ENCODE measurements at regions not wholly inside any gene's neighbourhood (a gene's known extent, or its start where the extent isn't known, plus 50 kb on each side); places are given as distances from the start of the nearest gene placed in this dataset.
A peak's percentile ranks its signal among the peaks of the same experiment; 100 is the strongest.
"Not testable (repeated sequence)": the region's sequence is repeated elsewhere in the genome, so short reads cannot be mapped to it uniquely, and the experiment has no call there.

- intact Hi-C loops (cut with DNase I), result no loop called here
- DNase-seq (no peak), ATAC-seq (no peak)
Measured at GRCh38 chr2:175630280-175631244, 371.5 kb downstream of the LNPK start.

DNA sequence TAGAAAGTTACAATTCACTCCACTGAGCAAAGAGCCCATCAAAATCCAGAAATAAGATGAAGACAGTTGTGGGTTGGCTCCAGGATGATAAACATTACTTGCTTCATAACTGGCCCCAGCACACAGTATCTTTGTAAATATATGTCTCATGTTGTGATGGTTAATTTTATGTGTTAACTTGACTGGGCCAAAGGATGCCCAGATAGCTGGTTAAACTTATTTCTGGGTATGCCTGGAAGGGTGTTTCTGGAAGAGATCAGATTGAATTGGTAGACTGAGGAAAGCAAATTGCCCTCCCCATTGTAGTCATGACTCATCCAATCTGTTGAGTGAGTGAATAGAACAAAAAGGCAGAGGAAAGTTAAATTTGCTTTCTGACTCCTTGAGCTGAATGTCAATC lies 373.8 kb downstream of the LNPK start:
- intact Hi-C loops (cut with DNase I), result no loop called here
- no peak for DNase-seq
- no peak for ATAC-seq

DNA sequence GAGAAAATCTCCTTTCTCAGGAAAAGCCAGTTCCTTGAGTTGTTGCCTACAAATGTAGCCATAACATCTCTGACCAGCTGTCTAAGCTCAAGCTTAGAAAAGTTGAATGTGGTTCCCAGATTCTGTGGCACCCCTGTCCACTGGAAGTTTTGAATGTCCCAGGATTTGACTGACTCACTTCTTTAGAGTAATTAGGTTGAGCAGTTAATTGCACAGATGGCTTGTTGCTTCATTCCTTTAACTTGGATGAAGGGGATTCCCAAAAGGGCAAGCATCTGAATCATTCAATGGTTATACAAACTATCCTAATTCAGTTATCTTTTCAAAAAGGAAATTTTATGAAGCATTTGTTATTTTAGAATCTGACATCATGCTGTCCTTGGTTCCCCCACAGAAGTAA lies 374.7 kb downstream of the LNPK start:
- ATAC-seq (peak in 1 of 2 donors; percentile 57), DNase-seq (no peak)
- intact Hi-C loops (cut with DNase I), result no loop called here

GRCh38 chr2:175626796-175627195 lies 375.3 kb downstream of the LNPK start:
- ATAC-seq, result no peak
- intact Hi-C loops (cut with DNase I), result no loop called here
- DNase-seq, result no peak

DNA sequence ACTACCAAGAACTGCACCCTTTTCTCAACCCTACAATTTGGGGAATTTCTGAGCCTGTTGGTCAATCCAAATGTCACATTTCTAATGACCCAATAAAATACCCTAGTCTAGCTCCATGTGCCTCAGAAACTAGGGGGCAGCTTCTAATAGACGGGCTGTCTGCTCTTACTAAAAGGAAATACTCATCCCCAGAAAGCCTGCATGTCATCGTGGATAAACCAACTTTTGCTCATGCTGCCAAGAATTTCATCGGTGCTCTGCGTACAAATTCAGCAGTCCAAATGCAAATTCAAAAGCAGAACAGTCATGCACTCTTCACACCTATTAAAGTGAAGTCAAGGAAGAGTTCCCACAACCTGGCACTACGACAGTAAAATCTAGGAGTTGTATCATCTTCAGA lies 377.3 kb downstream of the LNPK start:
- DNase-seq (no peak), ATAC-seq (no peak)
- intact Hi-C loops (cut with DNase I), result no loop called here

- intact Hi-C loops (cut with DNase I), result no loop called here
- ATAC-seq, result no peak
- DNase-seq, result no peak
Measured at GRCh38 chr2:175624211-175624761, 377.8 kb downstream of the LNPK start.

GRCh38 chr2:175621821-175622220 lies 380.2 kb downstream of the LNPK start:
- intact Hi-C loops (cut with DNase I), result no loop called here
- no peak for ATAC-seq
- no peak for DNase-seq

- intact Hi-C loops (cut with DNase I), result no loop called here
- ATAC-seq (no peak), DNase-seq (no peak)
Measured at GRCh38 chr2:175620106-175620505, 382.0 kb downstream of the LNPK start.

- ATAC-seq (no peak), DNase-seq (no peak)
- intact Hi-C loops (cut with DNase I), result no loop called here
Measured at GRCh38 chr2:175619179-175620045, 382.7 kb downstream of the LNPK start.

- intact Hi-C loops (cut with DNase I), result no loop called here
- ATAC-seq (no peak), DNase-seq (no peak)
Measured at GRCh38 chr2:175612280-175612679, 389.8 kb downstream of the LNPK start.

- intact Hi-C loops (cut with DNase I), result no loop called here
- DNase-seq (no peak), ATAC-seq (no peak)
Measured at GRCh38 chr2:175606010-175606841, 395.8 kb downstream of the LNPK start.

DNA sequence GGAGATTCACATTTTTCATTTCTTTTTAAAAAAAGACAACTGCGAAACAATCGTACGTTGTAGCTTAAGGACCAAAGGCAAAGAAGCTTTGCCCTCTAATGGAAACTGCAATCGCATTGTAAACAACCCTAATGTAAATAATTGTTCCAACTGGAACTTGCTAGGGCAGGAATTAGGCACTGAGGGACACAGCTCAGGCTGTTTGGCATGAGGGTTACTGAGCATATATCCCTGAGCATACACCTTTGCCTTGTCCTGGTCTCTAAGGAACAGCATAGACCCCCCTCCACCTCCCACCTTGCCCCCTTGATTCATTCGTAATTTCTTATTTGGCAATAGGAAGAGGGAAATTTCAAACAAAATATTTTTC lies 396.4 kb downstream of the LNPK start:
- ATAC-seq, result no peak

DNA sequence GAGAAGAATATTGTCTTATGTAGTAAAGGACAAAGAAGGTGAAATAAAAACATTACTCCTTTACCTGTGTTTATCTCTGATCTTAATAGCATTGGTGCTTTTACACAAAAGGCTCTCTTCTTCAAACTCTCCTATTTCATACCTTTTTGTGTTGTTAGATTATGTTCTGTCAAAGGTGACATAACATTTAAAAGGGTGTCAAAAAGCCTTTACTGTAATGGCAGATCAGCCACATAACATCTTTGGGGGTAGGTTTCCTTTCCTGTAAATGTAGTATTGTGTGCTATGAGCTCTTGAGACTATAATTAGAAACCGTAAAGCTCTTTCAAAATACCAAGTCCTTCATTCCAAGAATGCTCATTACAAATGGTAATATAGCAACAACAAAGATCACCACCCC lies 400.1 kb downstream of the LNPK start:
- DNase-seq (no peak), ATAC-seq (no peak)
- intact Hi-C loops (cut with DNase I), result no loop called here

More for the DNA sequence above, 396.4 kb downstream of the LNPK start:
- DNase-seq, result no peak
- intact Hi-C loops (cut with DNase I), result no loop called here

GRCh38 chr2:175599966-175600831 lies 401.9 kb downstream of the LNPK start:
- intact Hi-C loops (cut with DNase I), result no loop called here
- ATAC-seq (peak; percentile 76 to 81), DNase-seq (peak; percentile 21)

GRCh38 chr2:175597286-175597685 lies 404.8 kb downstream of the LNPK start:
- DNase-seq (no peak), ATAC-seq (no peak)
- intact Hi-C loops (cut with DNase I), result no loop called here

- intact Hi-C loops (cut with DNase I), result no loop called here
- ATAC-seq (no peak), DNase-seq (no peak)
Measured at GRCh38 chr2:175595139-175595538, 406.9 kb downstream of the LNPK start.

GRCh38 chr2:175593686-175594525 lies 408.2 kb downstream of the LNPK start:
- intact Hi-C loops (cut with DNase I); DNase-seq; ATAC-seq: not testable (repeated sequence)

Measured in left cardiac atrium (tissue), 4 donors.